GM21447 (cell line): ENCODE measurements at regions not wholly inside any gene's neighbourhood (a gene's known extent, or its start where the extent isn't known, plus 50 kb on each side); places are given as distances from the start of the nearest gene placed in this dataset.
A peak's percentile ranks its signal among the peaks of the same experiment; 100 is the strongest.
"Not testable (repeated sequence)": the region's sequence is repeated elsewhere in the genome, so short reads cannot be mapped to it uniquely, and the experiment has no call there.

Source experiments
- ATAC-seq: cut with Tn5 transposase; IDR thresholded peaks from one replicate; pipeline ENCODE4 v1.9.1; 2021; ENCODE audit not compliant: unreplicated experiment

GRCh38 chr6:94902974-94903628 lies 674.2 kb upstream of the MANEA start:
- ATAC-seq = no peak

GRCh38 chr6:94899191-94899590 lies 678.1 kb upstream of the MANEA start:
- no peak for ATAC-seq

GRCh38 chr6:94894300-94894699 lies 683.0 kb upstream of the MANEA start:
- ATAC-seq = no peak

- ATAC-seq = no peak
Measured at GRCh38 chr6:94893327-94893726, 684.0 kb upstream of the MANEA start.

GRCh38 chr6:94873819-94874218 lies 703.5 kb upstream of the MANEA start:
- ATAC-seq = not testable (repeated sequence)

GRCh38 chr6:94862112-94862511 lies 715.2 kb upstream of the MANEA start:
- ATAC-seq = no peak

- no peak for ATAC-seq
Measured at GRCh38 chr6:94859924-94860323, 717.4 kb upstream of the MANEA start.

GRCh38 chr6:94856999-94857398 lies 720.3 kb upstream of the MANEA start:
- not testable (repeated sequence) for ATAC-seq

GRCh38 chr6:94851329-94851728 lies 726.0 kb upstream of the MANEA start:
- ATAC-seq = not testable (repeated sequence)

GRCh38 chr6:94845742-94846141 lies 731.6 kb upstream of the MANEA start:
- ATAC-seq = no peak

GRCh38 chr6:94835264-94835663 lies 742.1 kb upstream of the MANEA start:
- no peak for ATAC-seq

GRCh38 chr6:94813806-94814205 lies 763.5 kb upstream of the MANEA start:
- no peak for ATAC-seq

GRCh38 chr6:94801344-94801743 lies 776.0 kb upstream of the MANEA start:
- ATAC-seq = no peak

GRCh38 chr6:94785514-94785913 lies 791.8 kb upstream of the MANEA start:
- ATAC-seq = no peak

GRCh38 chr6:94785081-94785480 lies 792.3 kb upstream of the MANEA start:
- ATAC-seq = not testable (repeated sequence)

GRCh38 chr6:94769197-94769596 lies 808.1 kb upstream of the MANEA start:
- no peak for ATAC-seq

GRCh38 chr6:94751641-94752329 lies 825.5 kb upstream of the MANEA start:
- peak; percentile 84 for ATAC-seq

GRCh38 chr6:94736236-94736635 lies 841.1 kb upstream of the MANEA start:
- no peak for ATAC-seq

- ATAC-seq = no peak
Measured at GRCh38 chr6:94735270-94735669, 842.1 kb upstream of the MANEA start.

- no peak for ATAC-seq
Measured at GRCh38 chr6:94734751-94735150, 842.6 kb upstream of the MANEA start.

GRCh38 chr6:94733066-94733465 lies 844.3 kb upstream of the MANEA start:
- no peak for ATAC-seq

GRCh38 chr6:94727710-94728109 lies 849.6 kb upstream of the MANEA start:
- no peak for ATAC-seq

- no peak for ATAC-seq
Measured at GRCh38 chr6:94721459-94721858, 855.9 kb upstream of the MANEA start.
